ENCODE measurements at regions not wholly inside any gene's neighbourhood (a gene's known extent, or its start where the extent isn't known, plus 50 kb on each side); places are given as distances from the start of the nearest gene placed in this dataset.

DNA sequence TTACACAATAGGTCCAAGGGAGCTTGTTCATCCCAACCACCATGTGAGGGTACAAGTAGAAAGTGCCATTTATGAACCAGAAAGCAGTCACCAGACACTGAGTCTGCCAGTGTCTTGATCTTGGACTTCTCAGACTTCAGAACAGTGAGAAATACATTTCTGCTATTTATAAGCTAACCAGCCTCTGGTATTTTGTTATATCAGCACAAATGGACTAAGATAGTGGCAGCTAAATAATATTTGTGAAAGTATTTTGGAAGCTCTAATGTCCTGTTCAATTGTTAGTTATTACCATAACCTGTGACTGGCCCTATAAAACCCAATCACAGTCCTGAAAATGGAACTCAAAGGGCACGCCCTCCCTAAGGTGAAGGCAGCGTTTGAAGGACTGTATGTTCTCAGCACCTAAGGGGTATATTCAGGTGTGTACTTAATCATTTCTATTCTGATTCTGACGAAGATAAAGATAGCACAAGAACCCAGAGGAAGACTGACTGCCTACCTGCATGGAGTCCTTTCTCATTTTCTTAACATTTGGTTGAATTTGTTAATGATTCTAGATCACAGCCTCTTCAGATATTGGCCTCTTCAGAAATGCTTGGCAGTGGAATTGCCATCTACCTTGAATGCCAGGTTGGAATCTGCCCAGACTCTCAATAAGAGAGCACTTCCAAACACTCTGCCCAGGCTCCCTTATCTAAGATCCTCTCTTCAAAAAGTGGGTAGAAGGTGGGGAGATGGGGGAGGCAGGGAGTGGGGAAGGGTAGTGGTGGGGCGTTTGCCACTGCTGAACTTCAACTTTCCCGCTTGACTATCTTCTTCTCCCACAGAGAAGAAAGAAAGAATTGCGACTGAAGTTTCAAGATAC is 104.0 kb upstream of the PPP2R5A start:
- Histone ChIP-seq H3K36me3 (ENCODE audit: insufficient read depth, insufficient read length, low read length) (no peaks in the 10 kb centered on the region), H3K27me3 (ENCODE audit: insufficient read depth, insufficient read length) (no peaks in the 10 kb centered on the region), H3K4me3 (ENCODE audit: insufficient read length, low read depth) (no peak overlapping the region), H3K9me3 (ENCODE audit: insufficient read depth, low read length) (no peaks in the 10 kb centered on the region), H3K9ac (ENCODE audit: insufficient read length, low read depth) (no peak overlapping the region), H3K4me1 (ENCODE audit: insufficient read depth, insufficient read length) (no peaks in the 10 kb centered on the region)
- TF ChIP-seq YY1 (IDR thresholded peaks at IDR 0.05; ENCODE audit: insufficient read depth, insufficient read length) (no peak), SUZ12 (IDR thresholded peaks at IDR 0.05; ENCODE audit: extremely low read depth, insufficient read depth, insufficient read length) (no peak), ZNF274 (IDR thresholded peaks at IDR 0.05; ENCODE audit: low read depth, low read length) (no peak)
- no peak for DNase-seq (ENCODE audit: low read depth, low spot score)

DNA sequence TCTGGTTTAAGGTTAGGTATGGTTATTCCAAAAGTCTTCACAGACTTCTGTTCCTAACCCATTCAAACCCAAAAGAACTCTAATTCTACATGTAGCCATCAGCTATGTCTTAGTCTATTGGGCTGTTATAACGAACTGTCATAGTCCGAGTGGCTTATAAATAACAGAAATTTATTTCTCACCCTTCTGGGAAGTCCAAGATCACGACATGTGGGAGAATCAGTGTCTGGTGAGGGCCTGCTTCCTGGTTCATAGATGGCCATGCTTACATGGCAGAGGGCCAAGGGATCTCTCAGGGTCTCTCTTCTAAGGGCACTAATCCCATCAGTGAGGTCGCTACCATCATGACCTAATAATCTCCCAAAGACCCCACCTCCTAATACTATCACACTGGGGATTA is 103.0 kb upstream of the PPP2R5A start:
- no peaks in the 10 kb centered on the region for H3K9me3 ChIP-seq (ENCODE audit: insufficient read depth, low read length)
- H3K27me3 ChIP-seq (ENCODE audit: insufficient read depth, insufficient read length): no peaks in the 10 kb centered on the region
- H3K9ac ChIP-seq (ENCODE audit: insufficient read length, low read depth): no peak overlapping the region
- no peak for DNase-seq (ENCODE audit: low read depth, low spot score)
- H3K36me3 ChIP-seq (ENCODE audit: insufficient read depth, insufficient read length, low read length): no peaks in the 10 kb centered on the region
- no peak overlapping the region for H3K4me3 ChIP-seq (ENCODE audit: insufficient read length, low read depth)
- no peaks in the 10 kb centered on the region for H3K4me1 ChIP-seq (ENCODE audit: insufficient read depth, insufficient read length)
- TF ChIP-seq SUZ12 (IDR thresholded peaks at IDR 0.05; ENCODE audit: extremely low read depth, insufficient read depth, insufficient read length) (no peak), YY1 (IDR thresholded peaks at IDR 0.05; ENCODE audit: insufficient read depth, insufficient read length) (no peak), ZNF274 (IDR thresholded peaks at IDR 0.05; ENCODE audit: low read depth, low read length) (no peak)

DNA sequence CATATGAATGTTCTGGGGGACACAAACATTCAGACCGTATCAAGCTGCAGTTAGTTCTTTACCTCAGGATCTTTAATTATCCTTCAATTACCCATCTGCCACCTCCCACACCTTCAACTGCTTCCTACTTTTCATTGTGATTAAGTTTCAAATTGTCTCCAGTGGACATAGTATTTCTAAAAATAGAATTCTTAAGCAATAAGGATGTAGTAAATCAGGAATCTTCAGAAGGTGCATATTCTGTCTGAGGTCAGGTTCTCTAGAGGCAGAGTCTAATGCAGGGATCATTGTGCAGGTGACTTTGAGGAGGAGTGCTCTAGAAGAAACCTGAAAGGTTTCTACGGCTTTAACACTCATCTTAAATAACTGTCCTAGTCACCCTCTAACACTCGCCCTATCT is 102.6 kb upstream of the PPP2R5A start:
- Histone ChIP-seq H3K4me3 (ENCODE audit: insufficient read length, low read depth) (no peak overlapping the region), H3K9ac (ENCODE audit: insufficient read length, low read depth) (no peak overlapping the region), H3K36me3 (ENCODE audit: insufficient read depth, insufficient read length, low read length) (no peaks in the 10 kb centered on the region), H3K27me3 (ENCODE audit: insufficient read depth, insufficient read length) (no peaks in the 10 kb centered on the region), H3K9me3 (ENCODE audit: insufficient read depth, low read length) (no peaks in the 10 kb centered on the region), H3K4me1 (ENCODE audit: insufficient read depth, insufficient read length) (no peaks in the 10 kb centered on the region)
- TF ChIP-seq ZNF274 (IDR thresholded peaks at IDR 0.05; ENCODE audit: low read depth, low read length) (no peak), SUZ12 (IDR thresholded peaks at IDR 0.05; ENCODE audit: extremely low read depth, insufficient read depth, insufficient read length) (no peak), YY1 (IDR thresholded peaks at IDR 0.05; ENCODE audit: insufficient read depth, insufficient read length) (no peak)
- no peak for DNase-seq (ENCODE audit: low read depth, low spot score)

DNA sequence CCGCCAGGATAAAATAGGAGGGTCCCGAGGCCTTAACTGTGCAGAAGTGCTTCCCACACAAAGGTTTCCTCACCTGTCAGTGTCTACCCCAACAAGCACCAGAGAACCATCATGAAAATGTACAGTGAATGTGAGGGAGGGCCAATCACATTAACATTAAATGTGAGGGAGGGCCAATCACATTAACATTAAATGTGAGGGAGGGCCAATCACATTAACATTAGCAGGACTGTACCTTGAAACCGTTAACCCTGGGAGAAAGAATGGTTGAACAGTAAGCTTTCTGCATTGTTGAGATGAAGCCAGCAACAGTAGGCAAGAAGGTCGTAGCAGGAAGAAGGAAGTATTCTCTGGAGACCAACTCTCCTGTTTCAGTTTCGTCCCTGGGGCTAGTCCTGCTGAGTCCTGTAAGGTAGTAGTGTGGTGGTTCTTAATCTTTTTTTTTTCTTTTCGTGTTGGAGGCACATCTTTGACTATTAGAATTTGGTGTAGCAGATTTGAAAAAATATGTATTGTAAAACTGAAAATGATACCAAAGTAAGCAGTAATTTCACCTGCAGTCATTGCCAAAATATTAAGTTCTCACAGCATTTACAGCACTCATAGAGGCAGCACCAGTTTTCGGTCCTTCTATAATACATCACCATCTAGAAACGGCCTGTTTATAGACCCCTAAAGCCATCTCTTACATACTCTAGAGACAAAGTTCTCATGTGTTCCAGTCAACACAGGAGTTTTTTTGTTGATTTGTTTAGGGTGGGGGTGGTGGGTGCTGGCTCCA is 98.6 kb upstream of the PPP2R5A start:
- Histone ChIP-seq H3K9me3 (ENCODE audit: insufficient read depth, low read length) (no peaks in the 10 kb centered on the region), H3K9ac (ENCODE audit: insufficient read length, low read depth) (no peak overlapping the region), H3K4me3 (ENCODE audit: insufficient read length, low read depth) (no peak overlapping the region), H3K4me1 (ENCODE audit: insufficient read depth, insufficient read length) (no peaks in the 10 kb centered on the region), H3K36me3 (ENCODE audit: insufficient read depth, insufficient read length, low read length) (no peaks in the 10 kb centered on the region), H3K27me3 (ENCODE audit: insufficient read depth, insufficient read length) (no peaks in the 10 kb centered on the region)
- DNase-seq (ENCODE audit: low read depth, low spot score): no peak
- no peak for TF ChIP-seq ZNF274 (IDR thresholded peaks at IDR 0.05; ENCODE audit: low read depth, low read length)
- no peak for TF ChIP-seq SUZ12 (IDR thresholded peaks at IDR 0.05; ENCODE audit: extremely low read depth, insufficient read depth, insufficient read length)
- TF ChIP-seq YY1 (IDR thresholded peaks at IDR 0.05; ENCODE audit: insufficient read depth, insufficient read length): no peak

GRCh38 chr1:212188599-212189351 is 96.4 kb upstream of the PPP2R5A start:
- Histone ChIP-seq H3K36me3 (ENCODE audit: insufficient read depth, insufficient read length, low read length) (no peaks in the 10 kb centered on the region), H3K9me3 (ENCODE audit: insufficient read depth, low read length) (no peaks in the 10 kb centered on the region), H3K4me3 (ENCODE audit: insufficient read length, low read depth) (no peak overlapping the region), H3K9ac (ENCODE audit: insufficient read length, low read depth) (no peak overlapping the region), H3K27me3 (ENCODE audit: insufficient read depth, insufficient read length) (no peaks in the 10 kb centered on the region), H3K4me1 (ENCODE audit: insufficient read depth, insufficient read length) (no peaks in the 10 kb centered on the region)
- TF ChIP-seq ZNF274 (IDR thresholded peaks at IDR 0.05; ENCODE audit: low read depth, low read length): no peak
- TF ChIP-seq SUZ12 (IDR thresholded peaks at IDR 0.05; ENCODE audit: extremely low read depth, insufficient read depth, insufficient read length): no peak
- TF ChIP-seq YY1 (IDR thresholded peaks at IDR 0.05; ENCODE audit: insufficient read depth, insufficient read length): no peak
- DNase-seq (ENCODE audit: low read depth, low spot score): no peak

GRCh38 chr1:212189352-212189738 is 95.9 kb upstream of the PPP2R5A start:
- H3K4me1 ChIP-seq (ENCODE audit: insufficient read depth, insufficient read length): no peaks in the 10 kb centered on the region
- TF ChIP-seq SUZ12 (IDR thresholded peaks at IDR 0.05; ENCODE audit: extremely low read depth, insufficient read depth, insufficient read length) (no peak), YY1 (IDR thresholded peaks at IDR 0.05; ENCODE audit: insufficient read depth, insufficient read length) (no peak), ZNF274 (IDR thresholded peaks at IDR 0.05; ENCODE audit: low read depth, low read length) (no peak)
- H3K4me3 ChIP-seq (ENCODE audit: insufficient read length, low read depth): no peak overlapping the region
- no peak for DNase-seq (ENCODE audit: low read depth, low spot score)
- H3K9me3 ChIP-seq (ENCODE audit: insufficient read depth, low read length): no peaks in the 10 kb centered on the region
- no peaks in the 10 kb centered on the region for H3K27me3 ChIP-seq (ENCODE audit: insufficient read depth, insufficient read length)
- no peak overlapping the region for H3K9ac ChIP-seq (ENCODE audit: insufficient read length, low read depth)
- H3K36me3 ChIP-seq (ENCODE audit: insufficient read depth, insufficient read length, low read length): no peaks in the 10 kb centered on the region

Measured in NT2/D1 (cell line).